GM12872 (cell line): ENCODE measurements at regions not wholly inside any gene's neighbourhood (a gene's known extent, or its start where the extent isn't known, plus 50 kb on each side); places are given as distances from the start of the nearest gene placed in this dataset.
A peak's percentile ranks its signal among the peaks of the same experiment; 100 is the strongest.

Source experiments
- TF ChIP-seq, protein P1 (sequence below): IDR thresholded peaks from 3 replicates; pipeline ENCODE4 v1.5.1; 2011; ENCODE audit warnings: low read depth, mild to moderate bottlenecking, low read length, moderate library complexity; ENCODE audit not compliant: insufficient read depth

GRCh38 chr13:22103046-22104027, 432.5 kb downstream of the FGF9 start:
- TF ChIP-seq, protein P1, sequence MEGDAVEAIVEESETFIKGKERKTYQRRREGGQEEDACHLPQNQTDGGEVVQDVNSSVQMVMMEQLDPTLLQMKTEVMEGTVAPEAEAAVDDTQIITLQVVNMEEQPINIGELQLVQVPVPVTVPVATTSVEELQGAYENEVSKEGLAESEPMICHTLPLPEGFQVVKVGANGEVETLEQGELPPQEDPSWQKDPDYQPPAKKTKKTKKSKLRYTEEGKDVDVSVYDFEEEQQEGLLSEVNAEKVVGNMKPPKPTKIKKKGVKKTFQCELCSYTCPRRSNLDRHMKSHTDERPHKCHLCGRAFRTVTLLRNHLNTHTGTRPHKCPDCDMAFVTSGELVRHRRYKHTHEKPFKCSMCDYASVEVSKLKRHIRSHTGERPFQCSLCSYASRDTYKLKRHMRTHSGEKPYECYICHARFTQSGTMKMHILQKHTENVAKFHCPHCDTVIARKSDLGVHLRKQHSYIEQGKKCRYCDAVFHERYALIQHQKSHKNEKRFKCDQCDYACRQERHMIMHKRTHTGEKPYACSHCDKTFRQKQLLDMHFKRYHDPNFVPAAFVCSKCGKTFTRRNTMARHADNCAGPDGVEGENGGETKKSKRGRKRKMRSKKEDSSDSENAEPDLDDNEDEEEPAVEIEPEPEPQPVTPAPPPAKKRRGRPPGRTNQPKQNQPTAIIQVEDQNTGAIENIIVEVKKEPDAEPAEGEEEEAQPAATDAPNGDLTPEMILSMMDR: peak; percentile 22; the same call in 1 of the 3 replicates

GRCh38 chr13:22106058-22106457, 435.2 kb downstream of the FGF9 start:
- TF ChIP-seq, protein P1: no peak

DNA sequence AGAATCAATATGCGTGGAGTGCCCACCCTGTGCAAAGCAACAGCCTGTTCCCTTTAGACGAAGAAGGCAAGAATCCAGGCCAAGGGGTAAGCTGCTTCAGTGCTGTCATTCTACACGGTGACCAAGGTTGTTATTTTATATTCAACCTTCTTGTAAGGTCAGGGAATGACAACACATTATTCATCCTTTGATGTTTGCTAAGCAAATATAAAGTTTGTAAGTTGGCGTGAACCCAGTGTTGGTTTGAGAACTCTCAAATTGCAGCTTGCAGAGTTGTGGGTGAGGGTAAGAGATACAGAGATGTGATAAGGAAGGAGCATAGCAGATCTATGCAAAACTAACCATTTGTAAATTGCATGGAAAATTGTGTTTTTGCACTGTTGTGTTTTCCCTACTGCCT, 436.7 kb downstream of the FGF9 start:
- TF ChIP-seq, protein P1: no peak

- TF ChIP-seq, protein P1: no peak
These were observed 437.5 kb downstream of the FGF9 start for GRCh38 chr13:22108283-22108942.

GRCh38 chr13:22108979-22109378, 438.1 kb downstream of the FGF9 start:
- TF ChIP-seq, protein P1: no peak

- TF ChIP-seq, protein P1: no peak
These were observed 439.5 kb downstream of the FGF9 start for GRCh38 chr13:22110368-22110767.

GRCh38 chr13:22111152-22111783, 440.4 kb downstream of the FGF9 start:
- TF ChIP-seq, protein P1: no peak
